Hepatocyte (in vitro differentiated cells): ENCODE measurements at regions not wholly inside any gene's neighbourhood (a gene's known extent, or its start where the extent isn't known, plus 50 kb on each side); places are given as distances from the start of the nearest gene placed in this dataset.

Experiments used
- DNase-seq: peaks from one replicate; pipeline ENCODE4 v3.0.0-alpha.2; 2016; ENCODE audit warnings: low spot score
- H2AFZ ChIP-seq: fragments of 200-600 bp; sonication (generic); 2 replicates; pipeline ENCODE4 v1.6.0; 2016; ENCODE audit warnings: antibody characterized with exemption, mild to moderate bottlenecking
- H3K27ac ChIP-seq: fragments of 200-600 bp; sonication (generic); 2 replicates; pipeline ENCODE4 v1.5.1; 2016; ENCODE audit warnings: mild to moderate bottlenecking
- H3K27me3 ChIP-seq: fragments of 200-600 bp; sonication (generic); 2 replicates; pipeline ENCODE4 v1.6.1; 2016
- H3K36me3 ChIP-seq: fragments of 200-600 bp; sonication (generic); replicated peaks from 2 replicates; pipeline ENCODE4 v1.5.1; 2016; ENCODE audit warnings: low read depth; ENCODE audit not compliant: insufficient read depth
- H3K4me1 ChIP-seq: fragments of 200-600 bp; sonication (generic); 2 replicates; pipeline ENCODE4 v1.5.1; 2016; ENCODE audit warnings: mild to moderate bottlenecking, moderate library complexity; ENCODE audit not compliant: insufficient read depth
- H3K4me2 ChIP-seq: fragments of 200-600 bp; sonication (generic); 2 replicates; pipeline ENCODE4 v1.6.0; 2016
- H3K4me3 ChIP-seq: fragments of 200-600 bp; sonication (generic); 2 replicates; pipeline ENCODE4 v1.5.1; 2016; ENCODE audit warnings: mild to moderate bottlenecking
- H3K79me2 ChIP-seq: fragments of 200-600 bp; sonication (generic); 2 replicates; pipeline ENCODE4 v1.6.0; 2017; ENCODE audit warnings: mild to moderate bottlenecking
- H3K9me2 ChIP-seq: fragments of 200-600 bp; sonication (generic); replicated peaks from 2 replicates; pipeline ENCODE4 v1.6.0; 2017; ENCODE audit warnings: mild to moderate bottlenecking; ENCODE audit not compliant: insufficient read depth
- H3K9me3 ChIP-seq: fragments of 200-600 bp; sonication (generic); 2 replicates; pipeline ENCODE4 v1.5.1; 2016; ENCODE audit warnings: low read depth, mild to moderate bottlenecking
- H4K20me1 ChIP-seq: fragments of 200-600 bp; sonication (generic); 2 replicates; pipeline ENCODE4 v1.6.0; 2016; ENCODE audit warnings: mild to moderate bottlenecking; ENCODE audit not compliant: insufficient read depth, poor library complexity, severe bottlenecking
- CTCF ChIP-seq: fragments of 200-600 bp; sonication (generic); IDR thresholded peaks from 2 replicates; pipeline ENCODE4 v1.5.1; 2016; ENCODE audit warnings: antibody characterized with exemption, mild to moderate bottlenecking; ENCODE audit not compliant: poor library complexity
- EZH2 ChIP-seq: fragments of 200-600 bp; sonication (generic); IDR thresholded peaks from 2 replicates; pipeline ENCODE4 v1.6.1; 2016; ENCODE audit warnings: antibody characterized with exemption, mild to moderate bottlenecking, borderline replicate concordance
- EZH2phosphoT487 ChIP-seq: fragments of 200-600 bp; sonication (generic); IDR thresholded peaks from one replicate; pipeline ENCODE4 v1.6.1; 2018; ENCODE audit warnings: antibody characterized with exemption, mild to moderate bottlenecking, low read depth, moderate library complexity; ENCODE audit not compliant: unreplicated experiment, severe bottlenecking
- WGBS: methylation state at CpG from one replicate; pipeline ENCODE4 v1.1.6; 2016; ENCODE audit warnings: low lambda C conversion rate; ENCODE audit errors: missing lambda C conversion rate; 5-methylcytosine and 5-hydroxymethylcytosine counted together

DNA sequence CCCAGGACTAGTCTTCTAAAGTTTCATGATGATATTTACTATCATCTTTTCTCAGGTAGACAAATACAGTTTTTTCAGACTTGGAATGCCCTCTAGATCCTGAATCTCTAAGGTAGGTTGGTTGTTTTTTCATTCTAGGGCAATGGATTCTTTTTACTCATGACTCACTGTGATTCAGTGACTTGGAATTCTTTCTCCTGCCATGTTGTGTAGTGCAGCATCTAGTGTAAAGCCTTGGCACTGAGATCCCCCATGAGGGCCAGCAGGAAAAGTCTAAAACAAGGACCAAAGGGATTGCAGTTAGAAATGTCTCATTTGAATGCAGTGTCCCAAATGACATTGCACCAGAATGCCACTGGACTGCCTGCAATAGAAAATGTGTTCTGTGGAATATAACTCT is 430.4 kb downstream of the NEBL start:
- no peak overlapping the region for H3K4me3 ChIP-seq
- H3K9me2 ChIP-seq = no peaks in the 10 kb centered on the region
- H3K27me3 ChIP-seq = no peaks in the 10 kb centered on the region
- DNase-seq = no peak
- no peaks in the 10 kb centered on the region for H3K4me1 ChIP-seq
- no peak overlapping the region for H3K4me2 ChIP-seq
- H2AFZ ChIP-seq = no peak overlapping the region
- no peaks in the 10 kb centered on the region for H3K9me3 ChIP-seq
- no peaks in the 10 kb centered on the region for H4K20me1 ChIP-seq
- no peak overlapping the region for H3K27ac ChIP-seq
- no peaks in the 10 kb centered on the region for H3K36me3 ChIP-seq
- TF ChIP-seq EZH2 (no peak), EZH2phosphoT487 (no peak), CTCF (no peak)
- no peaks in the 10 kb centered on the region for H3K79me2 ChIP-seq

DNA sequence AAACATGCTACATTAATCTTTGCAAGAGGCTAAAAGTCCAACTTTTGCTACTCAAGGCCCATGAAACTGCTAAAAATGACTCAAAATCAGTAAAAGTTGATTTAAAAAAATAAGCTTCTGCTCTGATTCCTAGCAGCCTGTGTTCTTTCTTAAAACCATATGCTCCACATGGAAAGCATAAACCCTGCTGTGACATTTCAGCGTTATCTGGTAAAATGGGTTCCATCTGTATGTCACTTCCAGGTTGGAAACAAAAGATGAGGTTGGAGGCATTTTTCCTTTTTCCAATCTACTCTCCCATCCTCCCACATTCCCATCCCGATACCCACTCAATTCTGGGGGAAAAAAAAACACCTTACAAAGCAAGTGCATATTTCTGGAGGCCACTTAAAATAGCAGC is 439.5 kb downstream of the NEBL start:
- WGBS = 52% methylated on average over 2 of the region's 2 CpGs
- no peaks in the 10 kb centered on the region for H3K9me3 ChIP-seq
- H3K9me2 ChIP-seq = no peaks in the 10 kb centered on the region
- H3K79me2 ChIP-seq = no peaks in the 10 kb centered on the region
- no peak overlapping the region for H2AFZ ChIP-seq
- no peaks in the 10 kb centered on the region for H3K36me3 ChIP-seq
- H3K27me3 ChIP-seq = no peaks in the 10 kb centered on the region
- TF ChIP-seq EZH2 (no peak), CTCF (no peak), EZH2phosphoT487 (no peak)
- H3K4me2 ChIP-seq = no peak overlapping the region
- no peak overlapping the region for H3K4me3 ChIP-seq
- H3K27ac ChIP-seq = no peak overlapping the region
- H3K4me1 ChIP-seq = no peaks in the 10 kb centered on the region
- no peak for DNase-seq
- no peaks in the 10 kb centered on the region for H4K20me1 ChIP-seq

GRCh38 chr10:20455774-20456173 is 441.3 kb downstream of the NEBL start:
- no peaks in the 10 kb centered on the region for H3K9me2 ChIP-seq
- no peak overlapping the region for H3K27ac ChIP-seq
- H3K79me2 ChIP-seq = no peaks in the 10 kb centered on the region
- WGBS = 82% methylated on average over 4 of the region's 4 CpGs
- H2AFZ ChIP-seq = no peak overlapping the region
- no peaks in the 10 kb centered on the region for H4K20me1 ChIP-seq
- H3K27me3 ChIP-seq = no peaks in the 10 kb centered on the region
- no peaks in the 10 kb centered on the region for H3K36me3 ChIP-seq
- H3K4me3 ChIP-seq = no peak overlapping the region
- H3K4me1 ChIP-seq = no peaks in the 10 kb centered on the region
- no peak for TF ChIP-seq EZH2phosphoT487
- TF ChIP-seq CTCF = no peak
- no peak for TF ChIP-seq EZH2
- no peaks in the 10 kb centered on the region for H3K9me3 ChIP-seq
- H3K4me2 ChIP-seq = no peak overlapping the region
- no peak for DNase-seq

GRCh38 chr10:20454331-20454730 is 442.8 kb downstream of the NEBL start:
- H3K79me2 ChIP-seq = no peaks in the 10 kb centered on the region
- DNase-seq = no peak
- no peaks in the 10 kb centered on the region for H3K9me3 ChIP-seq
- H4K20me1 ChIP-seq = no peaks in the 10 kb centered on the region
- H3K27me3 ChIP-seq = no peaks in the 10 kb centered on the region
- H3K9me2 ChIP-seq = no peaks in the 10 kb centered on the region
- H3K27ac ChIP-seq = no peak overlapping the region
- no peak for TF ChIP-seq CTCF
- no peak for TF ChIP-seq EZH2
- TF ChIP-seq EZH2phosphoT487 = no peak
- no peaks in the 10 kb centered on the region for H3K36me3 ChIP-seq
- no peak overlapping the region for H2AFZ ChIP-seq
- no peaks in the 10 kb centered on the region for H3K4me1 ChIP-seq
- no peak overlapping the region for H3K4me2 ChIP-seq
- 57% methylated on average over 5 of the region's 5 CpGs for WGBS
- no peak overlapping the region for H3K4me3 ChIP-seq
